ENCODE measurements at regions not wholly inside any gene's neighbourhood (a gene's known extent, or its start where the extent isn't known, plus 50 kb on each side); places are given as distances from the start of the nearest gene placed in this dataset.
"Not testable (repeated sequence)": the region's sequence is repeated elsewhere in the genome, so short reads cannot be mapped to it uniquely, and the experiment has no call there.

GRCh38 chr7:55743454-55743717 lies 119.2 kb downstream of the SEPTIN14 start:
- 87% methylated on average over 12 of the region's 12 CpGs for WGBS (ENCODE audit: insufficient coverage, low coverage, low lambda C conversion rate, missing lambda C conversion rate)
- intact Hi-C loops (cut with DNase I): not testable (repeated sequence)

GRCh38 chr7:55742651-55743453 lies 119.7 kb downstream of the SEPTIN14 start:
- H3K27ac ChIP-seq, H3K4me3 ChIP-seq: not testable (repeated sequence)
- 95% methylated on average over 25 of the region's 37 CpGs for WGBS (ENCODE audit: insufficient coverage, low coverage, low lambda C conversion rate, missing lambda C conversion rate)

More at GRCh38 chr7:55743454-55743717, 119.2 kb downstream of the SEPTIN14 start:
- H3K36me3 ChIP-seq, H3K4me1 ChIP-seq, H3K27ac ChIP-seq, H3K27me3 ChIP-seq, H3K9me3 ChIP-seq, ATAC-seq, H3K4me3 ChIP-seq, DNase-seq: not testable (repeated sequence)

GRCh38 chr7:55741721-55742631 lies 120.6 kb downstream of the SEPTIN14 start:
- WGBS (ENCODE audit: insufficient coverage, low coverage, low lambda C conversion rate, missing lambda C conversion rate): 86% methylated on average over 8 of the region's 47 CpGs
- H3K27ac ChIP-seq; DNase-seq; H3K4me3 ChIP-seq; H3K27me3 ChIP-seq; H3K4me1 ChIP-seq; intact Hi-C loops (cut with DNase I); H3K36me3 ChIP-seq; ATAC-seq; H3K9me3 ChIP-seq: not testable (repeated sequence)

More at GRCh38 chr7:55742651-55743453, 119.7 kb downstream of the SEPTIN14 start:
- ATAC-seq; intact Hi-C loops (cut with DNase I); H3K27me3 ChIP-seq; H3K36me3 ChIP-seq; DNase-seq; H3K4me1 ChIP-seq; H3K9me3 ChIP-seq: not testable (repeated sequence)

GRCh38 chr7:55740633-55741250 lies 121.8 kb downstream of the SEPTIN14 start:
- 86% methylated on average over 16 of the region's 27 CpGs for WGBS (ENCODE audit: insufficient coverage, low coverage, low lambda C conversion rate, missing lambda C conversion rate)
- ATAC-seq; H3K4me3 ChIP-seq; DNase-seq; H3K27ac ChIP-seq; H3K27me3 ChIP-seq; intact Hi-C loops (cut with DNase I); H3K36me3 ChIP-seq; H3K9me3 ChIP-seq; H3K4me1 ChIP-seq: not testable (repeated sequence)

GRCh38 chr7:55740053-55740452 lies 122.5 kb downstream of the SEPTIN14 start:
- H3K4me1 ChIP-seq; H3K9me3 ChIP-seq; intact Hi-C loops (cut with DNase I); H3K4me3 ChIP-seq; DNase-seq; ATAC-seq; H3K27me3 ChIP-seq; H3K27ac ChIP-seq; H3K36me3 ChIP-seq: not testable (repeated sequence)
- WGBS (ENCODE audit: insufficient coverage, low coverage, low lambda C conversion rate, missing lambda C conversion rate): 65% methylated on average over 2 of the region's 8 CpGs

DNA sequence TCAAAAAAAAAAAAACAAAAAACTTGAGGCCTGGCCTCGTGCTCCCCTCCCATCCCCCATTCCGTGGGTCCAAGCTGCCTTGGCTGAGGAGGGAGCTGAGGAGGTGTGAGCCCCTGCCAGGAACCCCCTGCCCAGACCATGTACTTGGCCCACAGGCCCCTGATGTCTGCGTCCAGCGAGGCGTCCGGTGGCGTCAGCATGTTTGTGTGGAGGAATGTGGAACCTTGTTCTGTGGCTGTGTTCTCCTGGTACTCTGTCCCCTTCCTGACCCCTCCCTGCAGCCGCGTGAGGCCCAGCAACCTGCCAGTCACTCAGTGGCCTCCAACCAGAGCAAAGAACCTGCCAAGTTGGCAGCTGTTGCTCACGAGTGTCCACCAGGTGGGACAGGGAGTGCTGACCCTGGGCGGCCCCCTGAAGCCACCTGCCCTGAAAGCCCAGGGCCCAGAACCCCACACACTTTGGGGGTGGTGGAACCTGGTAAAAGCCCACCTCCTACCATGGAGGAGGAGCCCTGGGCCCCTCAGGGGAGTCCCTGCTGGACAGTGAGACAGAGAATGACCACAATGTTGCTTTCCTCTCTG lies 125.8 kb downstream of the SEPTIN14 start:
- not testable (repeated sequence) for DNase-seq
- WGBS (ENCODE audit: insufficient coverage, low coverage, low lambda C conversion rate, missing lambda C conversion rate): 20% methylated on average over 2 of the region's 11 CpGs

DNA sequence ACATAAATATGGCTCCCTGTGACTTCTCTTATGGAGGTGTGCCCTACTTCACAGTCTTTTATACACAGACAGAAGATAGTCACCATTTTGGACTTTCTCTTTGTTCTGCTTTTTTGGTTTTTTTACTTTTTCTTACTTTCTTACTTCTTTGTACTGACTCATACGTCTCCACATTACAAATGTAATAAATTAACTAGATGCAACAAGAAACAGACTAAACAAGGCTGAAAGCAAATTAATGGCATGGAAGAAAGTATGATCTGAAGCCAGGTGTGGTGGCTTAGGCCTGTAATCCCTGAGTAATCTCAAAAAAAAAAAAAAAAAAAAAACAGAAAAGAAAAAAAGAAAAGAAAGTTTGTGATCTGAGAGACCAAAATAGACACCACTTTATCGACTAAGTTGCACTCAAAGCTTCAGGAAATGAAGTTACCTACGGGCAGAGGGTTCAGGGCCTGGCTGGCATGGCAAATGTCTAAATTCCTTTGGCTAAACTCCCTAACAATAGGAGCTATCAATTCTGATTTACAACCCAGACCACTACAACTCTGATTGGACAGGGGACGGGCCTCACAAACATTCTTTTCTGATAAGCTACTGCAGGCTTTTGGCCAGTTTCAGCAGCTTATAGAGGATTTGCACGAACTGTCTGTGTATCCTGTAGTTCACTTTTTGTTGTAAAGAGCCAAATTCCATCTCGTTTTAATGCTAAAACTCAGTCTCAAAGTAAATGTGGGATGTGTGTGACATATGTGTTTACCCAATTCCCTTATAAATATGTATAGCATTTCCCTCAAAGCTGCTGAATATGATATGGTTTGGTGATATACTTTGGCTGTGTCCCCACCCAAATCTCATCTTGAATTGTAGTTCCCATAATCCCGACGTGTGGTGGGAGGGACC lies 129.1 kb downstream of the SEPTIN14 start:
- Histone ChIP-seq H3K4me1 (no peaks in the 10 kb centered on the region), H3K36me3 (no peaks in the 10 kb centered on the region), H3K4me3 (no peak overlapping the region), H3K27ac (no peak overlapping the region), H3K9me3 (no peaks in the 10 kb centered on the region), H3K27me3 (no peaks in the 10 kb centered on the region)
- intact Hi-C loops (cut with DNase I): no loop called here
- DNase-seq (no peak), ATAC-seq (no peak)
- 35% methylated on average over 8 of the region's 8 CpGs for WGBS (ENCODE audit: insufficient coverage, low coverage, low lambda C conversion rate, missing lambda C conversion rate)
- no peak for TF ChIP-seq POLR2A (IDR thresholded peaks at IDR 0.05)
- no peak for TF ChIP-seq CTCF (IDR thresholded peaks at IDR 0.05)

More for the DNA sequence above, 125.8 kb downstream of the SEPTIN14 start:
- H3K4me3 ChIP-seq; intact Hi-C loops (cut with DNase I); ATAC-seq; H3K27ac ChIP-seq; H3K36me3 ChIP-seq; H3K4me1 ChIP-seq; H3K9me3 ChIP-seq; H3K27me3 ChIP-seq: not testable (repeated sequence)

Measured in right lobe of liver (tissue), 6 donors.